Natural killer cell (primary cell): ENCODE measurements at regions not wholly inside any gene's neighbourhood (a gene's known extent, or its start where the extent isn't known, plus 50 kb on each side); places are given as distances from the start of the nearest gene placed in this dataset.

Experiments used
- ATAC-seq, 3 donors: fragments of 150-1000 bp in 2 of 3; fragments of 200-7000 bp in 1 of 3; cut with Tn5 transposase; 1 replicate in 1 of 3; 2 replicates in 2 of 3; pipeline ENCODE4 v1.10.0; 2021; ENCODE audit warnings: mild to moderate bottlenecking in 2 of 3, moderate library complexity in 2 of 3
- DNase-seq, 2 donors: peaks; one replicate each; pipeline versions ENCODE4 v3.0.0 to v3.0.0-alpha.2; 2013 to 2021; ENCODE audit warnings: mixed read lengths in 1 of 2
- H3K27ac ChIP-seq: one replicate; pipeline ENCODE4 v1.5.1; 2013; ENCODE audit warnings: mild to moderate bottlenecking, low read length
- H3K27me3 ChIP-seq: one replicate; pipeline ENCODE4 v1.6.1; 2013; ENCODE audit warnings: low read length; ENCODE audit not compliant: control insufficient read depth, insufficient read depth
- H3K36me3 ChIP-seq: one replicate; pipeline ENCODE4 v1.6.1; 2013; ENCODE audit warnings: low read length; ENCODE audit not compliant: control insufficient read depth, insufficient read depth
- H3K4me1 ChIP-seq: one replicate; pipeline ENCODE4 v1.6.1; 2013; ENCODE audit warnings: low read length; ENCODE audit not compliant: control insufficient read depth, insufficient read depth
- H3K4me3 ChIP-seq: one replicate; pipeline ENCODE4 v1.5.1; 2013; ENCODE audit warnings: low read length
- H3K9me3 ChIP-seq: one replicate; pipeline ENCODE4 v1.6.1; 2013; ENCODE audit warnings: low read length; ENCODE audit not compliant: control insufficient read depth, insufficient read depth
- H3K27ac Mint-ChIP-seq, 2 donors: one replicate each; pipeline ENCODE4 v1.8.0; 2022; ENCODE audit warnings: mild to moderate bottlenecking in 2 of 2, mixed read lengths in 2 of 2, moderate library complexity in 1 of 2
- H3K27me3 Mint-ChIP-seq, 2 donors: one replicate each; pipeline ENCODE4 v1.8.0; 2022; ENCODE audit warnings: low read depth in 2 of 2, mixed read lengths in 2 of 2
- H3K36me3 Mint-ChIP-seq: one replicate; pipeline ENCODE4 v1.8.0; 2022; ENCODE audit warnings: mixed read lengths
- H3K4me1 Mint-ChIP-seq, 2 donors: one replicate each; pipeline ENCODE4 v1.8.0; 2022; ENCODE audit warnings: mixed read lengths in 2 of 2
- H3K4me3 Mint-ChIP-seq: one replicate; pipeline ENCODE4 v1.8.0; 2022; ENCODE audit warnings: mild to moderate bottlenecking, moderate library complexity, mixed read lengths
- H3K9me3 Mint-ChIP-seq, 2 donors: one replicate each; pipeline ENCODE4 v1.8.0; 2022; ENCODE audit warnings: mixed read lengths in 2 of 2
- WGBS: methylation state at CpG from one replicate; pipeline ENCODE4 v1.1.7; 2013; ENCODE audit warnings: missing lambda C conversion rate; ENCODE audit not compliant: insufficient coverage; 5-methylcytosine and 5-hydroxymethylcytosine counted together
- intact Hi-C: fragments of 100-400 bp; cut with micrococcal nuclease; formaldehyde crosslinking; loops from one replicate; pipeline ENCODE4 v1.14.2; 2022
- TF ChIP-seq, protein P1 (sequence below): fragments of 200-600 bp; IDR thresholded peaks from one replicate; pipeline ENCODE4 v1.8.0; 2022; ENCODE audit warnings: antibody characterized with exemption

DNA sequence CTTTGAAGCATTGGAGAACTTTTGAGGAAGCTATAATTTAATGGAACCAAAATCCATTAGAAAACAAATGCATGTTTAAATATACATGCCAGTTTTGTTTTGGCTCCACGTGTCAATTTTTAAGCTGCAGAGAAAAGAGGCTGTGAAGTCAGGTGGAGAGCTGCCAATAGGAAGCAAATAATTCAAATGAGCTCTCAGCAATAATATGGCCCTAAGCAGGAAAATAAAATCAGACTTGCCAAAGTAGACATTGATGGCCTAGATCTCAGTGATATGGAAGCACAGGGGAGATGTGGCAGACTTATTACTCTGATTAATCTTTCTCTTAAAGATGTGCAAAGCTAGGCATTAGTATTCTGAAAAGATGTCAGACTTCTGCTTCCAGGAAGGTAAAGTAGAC is 769.8 kb upstream of the NDST4 start:
- no peak overlapping the region for H3K4me3 Mint-ChIP-seq
- Histone ChIP-seq H3K27ac (no peak overlapping the region), H3K4me1 (no peaks in the 10 kb centered on the region), H3K36me3 (no peaks in the 10 kb centered on the region), H3K27me3 (no peaks in the 10 kb centered on the region), H3K4me3 (no peak overlapping the region), H3K9me3 (no peaks in the 10 kb centered on the region)
- ATAC-seq, result no peak
- no peak overlapping the region for H3K27ac Mint-ChIP-seq
- intact Hi-C loops, result no loop called here
- no peaks in the 10 kb centered on the region for H3K4me1 Mint-ChIP-seq
- peaks cover 0 to 2% of the 10 kb centered on the region in 2 donors for H3K9me3 Mint-ChIP-seq
- 42% methylated on average over 1 of the region's 1 CpG for WGBS
- H3K27me3 Mint-ChIP-seq, result no peaks in the 10 kb centered on the region
- DNase-seq, result no peak
- no peaks in the 10 kb centered on the region for H3K36me3 Mint-ChIP-seq
- TF ChIP-seq, protein P1, sequence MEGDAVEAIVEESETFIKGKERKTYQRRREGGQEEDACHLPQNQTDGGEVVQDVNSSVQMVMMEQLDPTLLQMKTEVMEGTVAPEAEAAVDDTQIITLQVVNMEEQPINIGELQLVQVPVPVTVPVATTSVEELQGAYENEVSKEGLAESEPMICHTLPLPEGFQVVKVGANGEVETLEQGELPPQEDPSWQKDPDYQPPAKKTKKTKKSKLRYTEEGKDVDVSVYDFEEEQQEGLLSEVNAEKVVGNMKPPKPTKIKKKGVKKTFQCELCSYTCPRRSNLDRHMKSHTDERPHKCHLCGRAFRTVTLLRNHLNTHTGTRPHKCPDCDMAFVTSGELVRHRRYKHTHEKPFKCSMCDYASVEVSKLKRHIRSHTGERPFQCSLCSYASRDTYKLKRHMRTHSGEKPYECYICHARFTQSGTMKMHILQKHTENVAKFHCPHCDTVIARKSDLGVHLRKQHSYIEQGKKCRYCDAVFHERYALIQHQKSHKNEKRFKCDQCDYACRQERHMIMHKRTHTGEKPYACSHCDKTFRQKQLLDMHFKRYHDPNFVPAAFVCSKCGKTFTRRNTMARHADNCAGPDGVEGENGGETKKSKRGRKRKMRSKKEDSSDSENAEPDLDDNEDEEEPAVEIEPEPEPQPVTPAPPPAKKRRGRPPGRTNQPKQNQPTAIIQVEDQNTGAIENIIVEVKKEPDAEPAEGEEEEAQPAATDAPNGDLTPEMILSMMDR, result no peak

DNA sequence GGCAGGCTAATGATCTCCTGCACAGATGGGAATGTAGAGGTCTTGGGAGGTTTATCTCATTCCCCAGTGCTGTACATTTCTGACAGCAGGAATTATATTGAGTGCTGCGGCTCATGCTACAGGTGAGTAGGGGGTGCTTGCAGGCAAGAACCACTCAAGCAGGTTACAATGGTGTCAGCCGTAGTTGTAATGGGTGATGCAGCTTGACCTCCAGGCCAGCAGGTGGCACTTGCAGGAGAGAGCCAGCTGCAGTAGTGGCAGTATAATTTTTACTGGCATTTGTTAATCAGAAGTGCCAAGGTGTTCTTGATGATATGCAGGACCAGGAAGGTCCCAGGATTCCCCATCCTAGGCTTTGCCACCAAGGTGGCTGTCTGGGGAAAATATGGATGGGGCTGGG is 759.6 kb upstream of the NDST4 start:
- DNase-seq (no peak), ATAC-seq (no peak)
- peaks cover 7% of the 10 kb centered on the region for H3K9me3 ChIP-seq
- TF ChIP-seq, protein P1, result no peak
- H3K27ac ChIP-seq, result no peak overlapping the region
- H3K4me1 ChIP-seq, result no peaks in the 10 kb centered on the region
- no peaks in the 10 kb centered on the region for H3K27me3 Mint-ChIP-seq
- no peaks in the 10 kb centered on the region for H3K36me3 Mint-ChIP-seq
- 98% methylated on average over 2 of the region's 2 CpGs for WGBS
- H3K27ac Mint-ChIP-seq, result no peak overlapping the region
- H3K4me3 Mint-ChIP-seq, result no peak overlapping the region
- no peaks in the 10 kb centered on the region for H3K36me3 ChIP-seq
- H3K9me3 Mint-ChIP-seq, result peaks cover 12 to 13% of the 10 kb centered on the region in 2 donors
- no peaks in the 10 kb centered on the region for H3K4me1 Mint-ChIP-seq
- intact Hi-C loops, result no loop called here
- no peak overlapping the region for H3K4me3 ChIP-seq
- H3K27me3 ChIP-seq, result no peaks in the 10 kb centered on the region

DNA sequence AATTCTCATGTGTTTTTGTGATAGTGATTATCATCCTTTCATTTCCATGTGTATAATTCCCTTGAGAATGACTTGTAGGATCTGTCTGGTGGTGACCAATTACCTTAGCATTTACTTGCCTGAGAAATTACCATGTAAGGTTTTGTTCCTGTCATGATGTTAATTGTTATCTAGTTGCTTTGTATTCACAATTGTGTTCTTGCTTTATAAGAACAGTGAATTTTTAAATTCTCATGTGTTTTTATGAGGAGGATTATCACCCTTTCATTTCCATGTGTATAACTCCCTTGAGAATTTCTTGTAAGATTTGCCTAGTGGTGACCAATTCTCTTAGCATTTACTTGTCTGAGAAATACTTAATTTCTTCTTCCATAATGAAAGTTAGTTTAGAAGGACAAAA is 758.2 kb upstream of the NDST4 start:
- TF ChIP-seq, protein P1, result no peak
- DNase-seq (no peak), ATAC-seq (no peak)
- Histone ChIP-seq H3K27ac (no peak overlapping the region), H3K9me3 (peaks cover 7% of the 10 kb centered on the region), H3K36me3 (no peaks in the 10 kb centered on the region), H3K4me3 (no peak overlapping the region), H3K4me1 (no peaks in the 10 kb centered on the region), H3K27me3 (no peaks in the 10 kb centered on the region)
- H3K4me3 Mint-ChIP-seq, result no peak overlapping the region
- H3K27ac Mint-ChIP-seq, result no peak overlapping the region
- no peaks in the 10 kb centered on the region for H3K27me3 Mint-ChIP-seq
- H3K36me3 Mint-ChIP-seq, result no peaks in the 10 kb centered on the region
- intact Hi-C loops, result no loop called here
- H3K4me1 Mint-ChIP-seq, result no peaks in the 10 kb centered on the region
- peaks cover 12 to 14% of the 10 kb centered on the region in 2 donors for H3K9me3 Mint-ChIP-seq

DNA sequence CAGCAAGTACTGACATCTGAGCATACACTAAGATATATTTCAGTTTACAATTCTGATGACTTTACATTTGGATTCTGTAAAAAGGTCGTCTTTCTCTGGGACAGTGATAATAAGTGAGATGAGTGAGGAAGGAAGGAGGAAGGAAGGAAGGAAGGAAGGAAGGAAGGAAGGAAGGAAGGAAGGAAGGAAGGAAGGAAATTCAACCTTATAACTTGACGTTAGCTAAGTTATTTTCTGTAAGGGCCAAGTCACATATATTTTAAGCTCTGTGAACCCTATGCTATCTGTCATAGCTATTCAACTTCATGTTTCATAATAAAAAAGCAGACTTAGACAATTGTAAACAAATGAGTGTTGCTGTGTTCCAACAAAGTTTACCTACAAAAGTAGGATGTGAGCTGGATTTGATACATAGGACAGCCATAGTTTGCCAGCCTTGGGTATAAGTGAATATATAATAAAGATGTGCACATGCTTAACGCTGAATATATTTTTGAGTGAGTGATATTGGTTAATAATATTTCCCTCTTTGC is 753.0 kb upstream of the NDST4 start:
- H3K4me3 ChIP-seq, result no peak overlapping the region
- H3K36me3 Mint-ChIP-seq, result no peaks in the 10 kb centered on the region
- no peak overlapping the region for H3K4me3 Mint-ChIP-seq
- intact Hi-C loops, result no loop called here
- H3K27me3 ChIP-seq, result no peaks in the 10 kb centered on the region
- DNase-seq (no peak), ATAC-seq (no peak)
- no peaks in the 10 kb centered on the region for H3K4me1 ChIP-seq
- WGBS, result no CpG with 5 or more reads among the region's 3 CpGs
- no peaks in the 10 kb centered on the region for H3K4me1 Mint-ChIP-seq
- no peaks in the 10 kb centered on the region for H3K27me3 Mint-ChIP-seq
- H3K9me3 ChIP-seq, result no peaks in the 10 kb centered on the region
- no peak overlapping the region for H3K27ac Mint-ChIP-seq
- no peaks in the 10 kb centered on the region for H3K36me3 ChIP-seq
- TF ChIP-seq, protein P1, result no peak
- peaks cover 15 to 16% of the 10 kb centered on the region in 2 donors for H3K9me3 Mint-ChIP-seq
- no peak overlapping the region for H3K27ac ChIP-seq
